ENCODE measurements at regions not wholly inside any gene's neighbourhood (a gene's known extent, or its start where the extent isn't known, plus 50 kb on each side); places are given as distances from the start of the nearest gene placed in this dataset.

DNA sequence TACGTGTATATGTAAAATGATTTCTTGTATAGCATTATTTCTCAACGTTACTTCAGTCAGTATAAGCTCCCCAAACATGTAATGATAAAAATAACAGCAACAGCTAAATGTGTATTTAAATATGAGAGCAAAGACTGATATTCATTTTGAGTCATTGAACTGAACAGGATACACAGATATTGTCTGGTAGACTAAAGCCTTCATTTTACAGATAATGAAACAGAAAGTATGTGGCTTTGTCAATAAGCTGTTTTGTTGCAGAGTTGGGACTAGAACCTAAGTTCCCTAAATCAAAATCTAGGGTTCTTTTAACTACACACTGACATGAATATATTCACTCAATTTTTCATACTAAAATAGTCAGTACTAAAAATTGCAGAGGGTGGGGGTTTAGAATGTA, 80.4 kb upstream of the MARCHF11 start (continued):
- TF ChIP-seq HDAC6 (IDR thresholded peaks at IDR 0.05; ENCODE audit: low read depth, low read length) (no peak), SUZ12 (IDR thresholded peaks at IDR 0.05; ENCODE audit: low read length) (no peak), EP300 (IDR thresholded peaks at IDR 0.05; ENCODE audit: borderline replicate concordance in 1 of 2, low read depth in 2 of 2, low read length in 2 of 2) (no peak), CBX8 (IDR thresholded peaks at IDR 0.05; ENCODE audit: borderline replicate concordance, low read depth, low read length) (no peak)
- TF ChIP-seq, protein P1, sequence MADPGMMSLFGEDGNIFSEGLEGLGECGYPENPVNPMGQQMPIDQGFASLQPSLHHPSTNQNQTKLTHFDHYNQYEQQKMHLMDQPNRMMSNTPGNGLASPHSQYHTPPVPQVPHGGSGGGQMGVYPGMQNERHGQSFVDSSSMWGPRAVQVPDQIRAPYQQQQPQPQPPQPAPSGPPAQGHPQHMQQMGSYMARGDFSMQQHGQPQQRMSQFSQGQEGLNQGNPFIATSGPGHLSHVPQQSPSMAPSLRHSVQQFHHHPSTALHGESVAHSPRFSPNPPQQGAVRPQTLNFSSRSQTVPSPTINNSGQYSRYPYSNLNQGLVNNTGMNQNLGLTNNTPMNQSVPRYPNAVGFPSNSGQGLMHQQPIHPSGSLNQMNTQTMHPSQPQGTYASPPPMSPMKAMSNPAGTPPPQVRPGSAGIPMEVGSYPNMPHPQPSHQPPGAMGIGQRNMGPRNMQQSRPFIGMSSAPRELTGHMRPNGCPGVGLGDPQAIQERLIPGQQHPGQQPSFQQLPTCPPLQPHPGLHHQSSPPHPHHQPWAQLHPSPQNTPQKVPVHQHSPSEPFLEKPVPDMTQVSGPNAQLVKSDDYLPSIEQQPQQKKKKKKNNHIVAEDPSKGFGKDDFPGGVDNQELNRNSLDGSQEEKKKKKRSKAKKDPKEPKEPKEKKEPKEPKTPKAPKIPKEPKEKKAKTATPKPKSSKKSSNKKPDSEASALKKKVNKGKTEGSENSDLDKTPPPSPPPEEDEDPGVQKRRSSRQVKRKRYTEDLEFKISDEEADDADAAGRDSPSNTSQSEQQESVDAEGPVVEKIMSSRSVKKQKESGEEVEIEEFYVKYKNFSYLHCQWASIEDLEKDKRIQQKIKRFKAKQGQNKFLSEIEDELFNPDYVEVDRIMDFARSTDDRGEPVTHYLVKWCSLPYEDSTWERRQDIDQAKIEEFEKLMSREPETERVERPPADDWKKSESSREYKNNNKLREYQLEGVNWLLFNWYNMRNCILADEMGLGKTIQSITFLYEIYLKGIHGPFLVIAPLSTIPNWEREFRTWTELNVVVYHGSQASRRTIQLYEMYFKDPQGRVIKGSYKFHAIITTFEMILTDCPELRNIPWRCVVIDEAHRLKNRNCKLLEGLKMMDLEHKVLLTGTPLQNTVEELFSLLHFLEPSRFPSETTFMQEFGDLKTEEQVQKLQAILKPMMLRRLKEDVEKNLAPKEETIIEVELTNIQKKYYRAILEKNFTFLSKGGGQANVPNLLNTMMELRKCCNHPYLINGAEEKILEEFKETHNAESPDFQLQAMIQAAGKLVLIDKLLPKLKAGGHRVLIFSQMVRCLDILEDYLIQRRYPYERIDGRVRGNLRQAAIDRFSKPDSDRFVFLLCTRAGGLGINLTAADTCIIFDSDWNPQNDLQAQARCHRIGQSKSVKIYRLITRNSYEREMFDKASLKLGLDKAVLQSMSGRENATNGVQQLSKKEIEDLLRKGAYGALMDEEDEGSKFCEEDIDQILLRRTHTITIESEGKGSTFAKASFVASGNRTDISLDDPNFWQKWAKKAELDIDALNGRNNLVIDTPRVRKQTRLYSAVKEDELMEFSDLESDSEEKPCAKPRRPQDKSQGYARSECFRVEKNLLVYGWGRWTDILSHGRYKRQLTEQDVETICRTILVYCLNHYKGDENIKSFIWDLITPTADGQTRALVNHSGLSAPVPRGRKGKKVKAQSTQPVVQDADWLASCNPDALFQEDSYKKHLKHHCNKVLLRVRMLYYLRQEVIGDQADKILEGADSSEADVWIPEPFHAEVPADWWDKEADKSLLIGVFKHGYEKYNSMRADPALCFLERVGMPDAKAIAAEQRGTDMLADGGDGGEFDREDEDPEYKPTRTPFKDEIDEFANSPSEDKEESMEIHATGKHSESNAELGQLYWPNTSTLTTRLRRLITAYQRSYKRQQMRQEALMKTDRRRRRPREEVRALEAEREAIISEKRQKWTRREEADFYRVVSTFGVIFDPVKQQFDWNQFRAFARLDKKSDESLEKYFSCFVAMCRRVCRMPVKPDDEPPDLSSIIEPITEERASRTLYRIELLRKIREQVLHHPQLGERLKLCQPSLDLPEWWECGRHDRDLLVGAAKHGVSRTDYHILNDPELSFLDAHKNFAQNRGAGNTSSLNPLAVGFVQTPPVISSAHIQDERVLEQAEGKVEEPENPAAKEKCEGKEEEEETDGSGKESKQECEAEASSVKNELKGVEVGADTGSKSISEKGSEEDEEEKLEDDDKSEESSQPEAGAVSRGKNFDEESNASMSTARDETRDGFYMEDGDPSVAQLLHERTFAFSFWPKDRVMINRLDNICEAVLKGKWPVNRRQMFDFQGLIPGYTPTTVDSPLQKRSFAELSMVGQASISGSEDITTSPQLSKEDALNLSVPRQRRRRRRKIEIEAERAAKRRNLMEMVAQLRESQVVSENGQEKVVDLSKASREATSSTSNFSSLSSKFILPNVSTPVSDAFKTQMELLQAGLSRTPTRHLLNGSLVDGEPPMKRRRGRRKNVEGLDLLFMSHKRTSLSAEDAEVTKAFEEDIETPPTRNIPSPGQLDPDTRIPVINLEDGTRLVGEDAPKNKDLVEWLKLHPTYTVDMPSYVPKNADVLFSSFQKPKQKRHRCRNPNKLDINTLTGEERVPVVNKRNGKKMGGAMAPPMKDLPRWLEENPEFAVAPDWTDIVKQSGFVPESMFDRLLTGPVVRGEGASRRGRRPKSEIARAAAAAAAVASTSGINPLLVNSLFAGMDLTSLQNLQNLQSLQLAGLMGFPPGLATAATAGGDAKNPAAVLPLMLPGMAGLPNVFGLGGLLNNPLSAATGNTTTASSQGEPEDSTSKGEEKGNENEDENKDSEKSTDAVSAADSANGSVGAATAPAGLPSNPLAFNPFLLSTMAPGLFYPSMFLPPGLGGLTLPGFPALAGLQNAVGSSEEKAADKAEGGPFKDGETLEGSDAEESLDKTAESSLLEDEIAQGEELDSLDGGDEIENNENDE (IDR thresholded peaks at IDR 0.05; ENCODE audit: insufficient replicate concordance, low read length): no peak
